Pancreas (tissue), 10 donors: ENCODE measurements at regions not wholly inside any gene's neighbourhood (a gene's known extent, or its start where the extent isn't known, plus 50 kb on each side); places are given as distances from the start of the nearest gene placed in this dataset.
"Not testable (repeated sequence)": the region's sequence is repeated elsewhere in the genome, so short reads cannot be mapped to it uniquely, and the experiment has no call there.

Source experiments
- ATAC-seq, 4 donors: fragments of 200-7000 bp; cut with Tn5 transposase; one replicate each; pipeline versions ENCODE4 v1.8.0 to v1.9.1; 2020; ENCODE audit warnings: mild to moderate bottlenecking in 4 of 4, moderate library complexity in 4 of 4
- DNase-seq, 6 donors: peaks; one replicate each; pipeline ENCODE4 v3.0.0-alpha.2; 2020
- FAIRE-seq: peaks from 2 replicates; lab custom pipeline; 2012; peaks lifted over from hg19 to GRCh38; lab: Jason Lieb, UNC
- H3K27ac ChIP-seq, 4 donors: fragments of 200-600 bp; sonication (generic); 1 replicate in 3 of 4; 2 replicates in 1 of 4; pipeline versions ENCODE4 v1.5.0 to v1.8.0; 2020
- H3K27me3 ChIP-seq, 4 donors: fragments of 200-600 bp; one replicate each; pipeline ENCODE4 v1.8.0; 2021
- H3K36me3 ChIP-seq, 3 donors: fragments of 200-600 bp; sonication (generic) in 1 of 3; one replicate each; pipeline versions ENCODE4 v1.5.0 to v1.8.0; 2020 to 2021
- H3K4me1 ChIP-seq, 3 donors: fragments of 200-600 bp; one replicate each; pipeline ENCODE4 v1.8.0; 2021
- H3K4me3 ChIP-seq, 4 donors: fragments of 200-600 bp; sonication (generic) in 2 of 4; one replicate each; pipeline versions ENCODE4 v1.5.0 to v1.8.0; 2020 to 2021
- H3K9me3 ChIP-seq, 4 donors: fragments of 200-600 bp; one replicate each; pipeline ENCODE4 v1.8.0; 2021
- WGBS, 2 donors: extraction: QIAGEN DNeasy Blood & Tissue Kit; methylation state at CpG; one replicate each; pipeline ENCODE4 v1.1.7; 2013; 5-methylcytosine and 5-hydroxymethylcytosine counted together
- intact Hi-C, 3 donors: fragments of 100-400 bp; cut with DNase I; formaldehyde crosslinking; loops; one replicate each; pipeline versions ENCODE4 v1.11.1 to v1.14.2; 2022
- TF ChIP-seq, protein P1 (sequence below), 4 donors: fragments of 200-600 bp; sonication (generic) in 3 of 4; IDR thresholded peaks; one replicate each; pipeline versions ENCODE4 v1.5.0 to v1.8.0; 2021; ENCODE audit warnings: antibody characterized with exemption in 4 of 4
- donor health status: healthy with polysubstance abuse.
- donor health status: DM: no; HTN: no; CAD: no; lungs with moderate emphysema.
- donor health status: DM: no; HTN: no; CAD: no.
- donor health status: control.
- donor health status: control.
- donor health status: Bipolar disorder and iron deficiency.
- donor health status: DM: yes; HTN: yes; CAD: no.
- donor health status: DM: no; HTN: no; CAD: no.
- donor health status: DM: no; HTN: no; CAD: no.
- donor health status: DM: yes; HTN: yes; CAD: no.

DNA sequence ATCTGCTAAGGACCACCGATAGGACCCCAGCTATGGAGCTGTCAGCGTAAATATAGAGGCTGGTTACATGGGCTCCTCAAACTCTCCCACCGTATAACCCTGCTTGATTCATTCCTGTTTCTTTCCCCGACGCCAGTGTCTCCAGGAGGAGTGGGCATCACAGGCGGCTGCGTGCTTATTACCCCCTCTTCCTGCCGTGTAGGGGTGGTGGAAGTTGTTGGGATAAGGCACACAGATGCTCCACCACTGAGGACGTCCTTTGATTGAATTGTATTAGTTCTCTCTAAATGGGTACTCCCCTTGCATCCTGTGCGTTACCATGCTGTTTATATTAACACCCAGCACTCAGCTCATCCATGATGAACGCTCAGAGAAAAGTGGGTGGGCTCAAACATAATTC, 104.6 kb downstream of the ZBTB18 start:
- 91 to 92% methylated on average over 11 of the region's 11 CpGs for WGBS, 2 donors
- Histone ChIP-seq H3K27me3 (no peaks in the 10 kb centered on the region), H3K36me3 (no peaks in the 10 kb centered on the region), H3K4me1 (no peaks in the 10 kb centered on the region), H3K9me3 (no peaks in the 10 kb centered on the region), H3K4me3 (no peak overlapping the region), H3K27ac (no peak overlapping the region)
- DNase-seq (no peak), ATAC-seq (no peak), FAIRE-seq (no peak)
- TF ChIP-seq, protein P1, sequence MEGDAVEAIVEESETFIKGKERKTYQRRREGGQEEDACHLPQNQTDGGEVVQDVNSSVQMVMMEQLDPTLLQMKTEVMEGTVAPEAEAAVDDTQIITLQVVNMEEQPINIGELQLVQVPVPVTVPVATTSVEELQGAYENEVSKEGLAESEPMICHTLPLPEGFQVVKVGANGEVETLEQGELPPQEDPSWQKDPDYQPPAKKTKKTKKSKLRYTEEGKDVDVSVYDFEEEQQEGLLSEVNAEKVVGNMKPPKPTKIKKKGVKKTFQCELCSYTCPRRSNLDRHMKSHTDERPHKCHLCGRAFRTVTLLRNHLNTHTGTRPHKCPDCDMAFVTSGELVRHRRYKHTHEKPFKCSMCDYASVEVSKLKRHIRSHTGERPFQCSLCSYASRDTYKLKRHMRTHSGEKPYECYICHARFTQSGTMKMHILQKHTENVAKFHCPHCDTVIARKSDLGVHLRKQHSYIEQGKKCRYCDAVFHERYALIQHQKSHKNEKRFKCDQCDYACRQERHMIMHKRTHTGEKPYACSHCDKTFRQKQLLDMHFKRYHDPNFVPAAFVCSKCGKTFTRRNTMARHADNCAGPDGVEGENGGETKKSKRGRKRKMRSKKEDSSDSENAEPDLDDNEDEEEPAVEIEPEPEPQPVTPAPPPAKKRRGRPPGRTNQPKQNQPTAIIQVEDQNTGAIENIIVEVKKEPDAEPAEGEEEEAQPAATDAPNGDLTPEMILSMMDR (IDR thresholded peaks at IDR 0.05): no peak
- intact Hi-C loops: no loop called here

DNA sequence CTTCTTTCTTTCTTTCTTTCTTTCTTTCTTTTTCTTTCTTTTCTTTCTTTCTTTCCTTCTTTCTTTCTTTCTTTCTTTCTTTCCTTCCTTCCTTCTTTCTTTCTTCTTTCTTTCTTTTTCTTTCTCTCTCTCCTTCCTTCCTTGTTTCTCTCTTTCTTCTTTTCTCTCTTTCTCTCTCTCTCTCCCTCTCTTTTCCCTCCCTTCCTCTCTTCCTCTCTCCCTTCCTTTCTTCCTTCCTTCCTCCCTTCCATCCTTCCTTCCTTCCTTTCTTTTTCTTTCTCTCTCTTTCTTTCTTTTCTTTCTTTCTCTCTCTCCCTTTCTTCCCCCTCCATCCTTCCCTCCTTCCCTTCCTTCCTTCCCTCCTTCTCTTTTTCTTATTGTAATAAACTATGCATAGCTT, 105.5 kb downstream of the ZBTB18 start:
- H3K27me3 ChIP-seq, DNase-seq, H3K4me3 ChIP-seq, FAIRE-seq, H3K4me1 ChIP-seq, intact Hi-C loops, ATAC-seq, H3K27ac ChIP-seq, H3K36me3 ChIP-seq, H3K9me3 ChIP-seq: not testable (repeated sequence)

DNA sequence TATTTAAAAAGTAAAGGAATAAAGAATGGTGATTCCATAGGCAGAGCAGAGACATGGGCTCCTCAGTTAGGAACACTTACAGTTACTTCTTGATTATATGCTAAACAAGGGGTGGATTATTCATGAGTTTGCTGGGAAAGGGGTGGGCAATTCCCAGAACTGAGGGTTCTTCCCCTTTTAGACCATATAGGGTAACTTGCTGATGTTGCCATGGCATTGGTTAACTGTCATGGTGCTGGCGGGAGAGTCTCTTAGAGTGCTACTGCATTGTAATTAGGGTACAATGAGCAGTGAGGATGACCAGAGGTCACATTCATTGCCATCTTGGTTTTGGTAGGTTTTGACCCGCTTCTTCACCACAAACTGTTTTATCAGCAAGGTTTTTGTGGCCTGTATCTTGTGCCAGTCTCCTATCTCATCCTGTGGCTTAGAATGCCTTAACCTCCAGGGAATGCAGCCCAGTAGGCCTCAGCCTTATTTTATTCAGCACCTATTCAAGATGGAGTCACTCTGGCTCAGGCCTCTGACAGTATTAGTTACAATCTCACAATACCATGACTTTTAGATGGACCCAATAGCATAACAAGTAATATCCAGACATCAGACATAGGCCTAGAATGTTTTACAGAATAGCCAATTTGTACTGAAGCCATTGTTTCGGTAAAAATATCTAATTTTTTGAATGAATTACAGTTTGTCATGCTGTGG, 106.8 kb downstream of the ZBTB18 start:
- Histone ChIP-seq H3K36me3 (no peaks in the 10 kb centered on the region), H3K27me3 (no peaks in the 10 kb centered on the region), H3K4me1 (no peaks in the 10 kb centered on the region), H3K9me3 (no peaks in the 10 kb centered on the region), H3K4me3 (no peak overlapping the region), H3K27ac (no peak overlapping the region)
- ATAC-seq (no peak), DNase-seq (no peak), FAIRE-seq (no peak)
- TF ChIP-seq, protein P1 (IDR thresholded peaks at IDR 0.05): no peak
- WGBS, 2 donors: 93 to 95% methylated on average over 3 of the region's 3 CpGs
- intact Hi-C loops: no loop called here

DNA sequence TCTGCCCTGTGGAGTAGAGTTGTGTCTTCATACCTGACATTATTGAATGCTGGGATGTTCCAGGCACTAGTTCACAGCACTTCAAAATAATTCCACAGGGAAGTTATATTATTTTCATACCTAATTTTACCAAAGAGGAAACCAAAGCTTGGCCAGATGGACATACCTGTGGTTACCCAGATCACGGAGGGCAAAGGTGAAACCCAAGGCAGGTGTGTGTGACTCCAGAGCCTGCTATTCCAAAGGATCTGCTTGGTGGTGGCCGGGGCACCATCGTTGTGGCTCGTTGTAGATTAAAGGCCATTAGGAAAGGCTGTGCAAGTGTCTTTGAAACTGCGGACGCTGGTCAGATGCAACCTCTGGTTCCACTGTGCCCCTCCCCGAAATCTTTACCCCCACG, 108.6 kb downstream of the ZBTB18 start:
- no peaks in the 10 kb centered on the region for H3K4me1 ChIP-seq
- no peaks in the 10 kb centered on the region for H3K9me3 ChIP-seq
- no peaks in the 10 kb centered on the region for H3K36me3 ChIP-seq
- intact Hi-C loops: no loop called here
- 74 to 76% methylated on average over 8 of the region's 8 CpGs for WGBS, 2 donors
- TF ChIP-seq, protein P1 (IDR thresholded peaks at IDR 0.05): no peak
- no peak overlapping the region for H3K27ac ChIP-seq
- H3K27me3 ChIP-seq: no peaks in the 10 kb centered on the region
- H3K4me3 ChIP-seq: no peak overlapping the region
- no peak for ATAC-seq
- FAIRE-seq: no peak
- DNase-seq: no peak

DNA sequence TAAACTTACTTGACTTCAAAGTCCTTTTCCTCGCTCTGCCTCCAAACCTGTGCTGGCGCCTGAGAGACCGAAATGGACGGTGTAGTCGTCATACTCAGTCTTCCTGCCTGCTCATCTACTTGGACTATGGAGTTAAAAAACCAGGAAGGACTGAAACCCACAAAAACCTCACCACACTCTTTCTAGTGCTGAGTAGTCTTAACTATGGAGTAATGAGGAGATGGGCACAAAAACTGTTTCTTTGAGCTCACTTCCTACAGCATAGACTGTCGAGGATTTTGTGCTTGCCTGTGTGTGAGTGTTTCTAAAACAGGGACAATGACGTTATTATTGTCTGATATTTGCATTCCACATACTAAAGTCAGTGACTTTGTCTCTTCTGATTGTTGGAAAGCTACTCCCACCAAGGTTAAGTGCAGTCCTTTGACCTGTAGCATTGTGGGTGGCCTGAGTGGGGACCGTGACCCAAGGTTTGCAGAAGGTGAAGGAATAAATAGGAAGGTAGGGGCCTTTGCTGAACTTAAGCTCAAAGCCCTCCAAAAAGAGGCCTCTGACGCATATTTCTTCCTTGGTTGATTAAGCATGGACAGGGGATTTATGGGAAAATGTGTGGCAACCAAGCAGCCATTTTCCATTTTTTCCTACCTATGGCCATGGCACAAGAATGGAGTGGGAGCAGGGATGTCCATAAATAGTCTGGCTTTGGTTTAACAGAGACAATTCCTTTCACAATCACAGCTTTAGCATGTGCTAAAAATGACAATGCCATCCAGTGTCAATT, 109.6 kb downstream of the ZBTB18 start:
- no peaks in the 10 kb centered on the region for H3K36me3 ChIP-seq
- H3K27me3 ChIP-seq: no peaks in the 10 kb centered on the region
- 86 to 94% methylated on average over 9 of the region's 9 CpGs for WGBS, 2 donors
- ATAC-seq (peak in 1 of 4 donors; percentile 18), DNase-seq (no peak), FAIRE-seq (no peak)
- no peaks in the 10 kb centered on the region for H3K4me1 ChIP-seq
- no peak overlapping the region for H3K4me3 ChIP-seq
- TF ChIP-seq, protein P1 (IDR thresholded peaks at IDR 0.05): no peak
- intact Hi-C loops: no loop called here
- H3K9me3 ChIP-seq: no peaks in the 10 kb centered on the region
- H3K27ac ChIP-seq: no peak overlapping the region
